SU-DHL-6 (cell line): ENCODE measurements at regions not wholly inside any gene's neighbourhood (a gene's known extent, or its start where the extent isn't known, plus 50 kb on each side); places are given as distances from the start of the nearest gene placed in this dataset.

Source experiments
- H2AFZ ChIP-seq: fragments of 200-600 bp; sonication (generic); 2 replicates; pipeline ENCODE4 v1.6.1; 2014; ENCODE audit warnings: low read depth, mild to moderate bottlenecking, moderate library complexity, mixed read lengths, antibody characterized with exemption, low read length; ENCODE audit not compliant: severe bottlenecking
- H3F3A ChIP-seq: fragments of 200-600 bp; shearing (Covaris generic); 2 replicates; pipeline ENCODE4 v1.6.0; 2016; ENCODE audit warnings: antibody characterized with exemption, mild to moderate bottlenecking; ENCODE audit not compliant: insufficient read depth
- H3K27ac ChIP-seq: fragments of 200-600 bp; sonication (generic); 2 replicates; pipeline ENCODE4 v1.5.1; 2016; ENCODE audit warnings: low read depth, mild to moderate bottlenecking, low read length, moderate library complexity, mixed read lengths
- H3K27me3 ChIP-seq: fragments of 200-600 bp; sonication (generic), shearing (Covaris generic); 2 replicates; pipeline ENCODE4 v1.6.0; 2014; ENCODE audit warnings: mild to moderate bottlenecking, low read length
- H3K36me3 ChIP-seq: fragments of 200-600 bp; sonication (generic); 2 replicates; pipeline ENCODE4 v1.6.1; 2014; ENCODE audit warnings: mild to moderate bottlenecking, low read length, mixed read lengths
- H3K4me2 ChIP-seq: fragments of 300-600, 200-600 bp; shearing (Covaris generic), sonication (generic); 2 replicates; pipeline ENCODE4 v1.6.0; 2014; ENCODE audit warnings: low read length, low read depth, mild to moderate bottlenecking; ENCODE audit not compliant: poor library complexity, severe bottlenecking
- H3K4me3 ChIP-seq: fragments of 200-600 bp; sonication (generic); 2 replicates; pipeline ENCODE4 v1.5.1; 2014; ENCODE audit warnings: antibody characterized with exemption, low read length, mild to moderate bottlenecking, mixed read lengths; ENCODE audit not compliant: insufficient read depth, poor library complexity, severe bottlenecking
- H3K79me2 ChIP-seq: fragments of 200-600 bp; sonication (generic); 2 replicates; pipeline ENCODE4 v1.6.1; 2014; ENCODE audit warnings: mild to moderate bottlenecking, low read length, moderate library complexity; ENCODE audit not compliant: insufficient read depth
- H3K9ac ChIP-seq: fragments of 200-600 bp; sonication (generic); 2 replicates; pipeline ENCODE4 v1.7.0; 2014; ENCODE audit warnings: mild to moderate bottlenecking, low read length
- H3K9me2 ChIP-seq: fragments of 200-600 bp; sonication (generic); replicated peaks from 2 replicates; pipeline ENCODE4 v1.6.1; 2014; ENCODE audit warnings: low read length; ENCODE audit not compliant: insufficient read depth
- H3K9me3 ChIP-seq: fragments of 200-600 bp; sonication (generic); 2 replicates; pipeline ENCODE4 v1.6.1; 2014; ENCODE audit warnings: low read length, mixed read lengths; ENCODE audit not compliant: insufficient read depth
- H4K20me1 ChIP-seq: fragments of 200-600 bp; sonication (generic); 2 replicates; pipeline ENCODE4 v1.6.1; 2014; ENCODE audit warnings: low read depth, mild to moderate bottlenecking, antibody characterized with exemption, low read length, moderate library complexity, mixed read lengths
- CTCF ChIP-seq: fragments of 200-600 bp; sonication (generic); IDR thresholded peaks from one replicate; pipeline ENCODE4 v1.5.1; 2017; ENCODE audit warnings: antibody characterized with exemption, mild to moderate bottlenecking, low read length, moderate library complexity; ENCODE audit not compliant: insufficient read depth, poor library complexity, severe bottlenecking
- EZH2phosphoT487 ChIP-seq: fragments of 200-600 bp; sonication (generic), shearing (Covaris generic); conservative IDR thresholded peaks from 2 replicates; pipeline ENCODE4 v1.6.1; 2018; ENCODE audit warnings: mild to moderate bottlenecking, antibody characterized with exemption, low read length, moderate library complexity, mixed read lengths

- no peaks in the 10 kb centered on the region for H4K20me1 ChIP-seq
- TF ChIP-seq EZH2phosphoT487 (no peak), CTCF (no peak)
- no peak overlapping the region for H2AFZ ChIP-seq
- H3K36me3 ChIP-seq, result no peaks in the 10 kb centered on the region
- no peaks in the 10 kb centered on the region for H3K27me3 ChIP-seq
- no peaks in the 10 kb centered on the region for H3K9me3 ChIP-seq
- no peaks in the 10 kb centered on the region for H3K9me2 ChIP-seq
- no peaks in the 10 kb centered on the region for H3K79me2 ChIP-seq
- H3K4me3 ChIP-seq, result no peak overlapping the region
- no peaks in the 10 kb centered on the region for H3F3A ChIP-seq
- H3K4me2 ChIP-seq, result no peak overlapping the region
- H3K9ac ChIP-seq, result no peak overlapping the region
- no peak overlapping the region for H3K27ac ChIP-seq
Measured at GRCh38 chr2:234676109-234676782, 179.4 kb upstream of the ARL4C start.

DNA sequence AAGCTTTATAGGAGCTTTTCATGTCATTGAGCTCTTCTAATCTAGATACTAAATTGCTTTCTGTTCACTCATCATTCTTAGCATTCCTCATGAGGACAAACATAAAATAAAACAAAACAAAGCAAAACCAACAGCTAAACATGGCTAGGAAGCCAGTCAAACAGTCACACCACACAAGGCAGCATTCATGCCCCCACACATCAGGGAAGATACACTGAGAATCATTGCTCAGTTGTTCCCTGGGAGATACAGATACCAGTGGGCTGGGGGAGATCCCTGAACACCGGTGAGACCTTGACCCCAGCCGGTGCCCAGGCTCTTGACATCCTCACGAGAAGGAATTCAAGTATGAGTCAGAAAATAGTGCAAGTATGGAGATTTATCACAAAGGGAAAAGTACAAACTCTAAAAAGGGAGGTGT, 177.9 kb upstream of the ARL4C start:
- Histone ChIP-seq H3K4me3 (no peak overlapping the region), H2AFZ (no peak overlapping the region), H3K36me3 (no peaks in the 10 kb centered on the region), H3K9me3 (no peaks in the 10 kb centered on the region), H3K27me3 (no peaks in the 10 kb centered on the region), H3K9ac (no peak overlapping the region), H3K9me2 (no peaks in the 10 kb centered on the region), H3F3A (no peaks in the 10 kb centered on the region), H3K79me2 (no peaks in the 10 kb centered on the region), H3K4me2 (no peak overlapping the region), H4K20me1 (no peaks in the 10 kb centered on the region), H3K27ac (no peak overlapping the region)
- no peak for TF ChIP-seq CTCF
- no peak for TF ChIP-seq EZH2phosphoT487

GRCh38 chr2:234673961-234674759, 177.3 kb upstream of the ARL4C start:
- no peak overlapping the region for H2AFZ ChIP-seq
- H3K4me3 ChIP-seq, result no peak overlapping the region
- no peaks in the 10 kb centered on the region for H3K9me2 ChIP-seq
- no peaks in the 10 kb centered on the region for H4K20me1 ChIP-seq
- no peaks in the 10 kb centered on the region for H3K9me3 ChIP-seq
- no peak overlapping the region for H3K27ac ChIP-seq
- no peaks in the 10 kb centered on the region for H3K79me2 ChIP-seq
- H3K36me3 ChIP-seq, result no peaks in the 10 kb centered on the region
- H3K9ac ChIP-seq, result no peak overlapping the region
- H3K27me3 ChIP-seq, result no peaks in the 10 kb centered on the region
- TF ChIP-seq CTCF (no peak), EZH2phosphoT487 (no peak)
- no peaks in the 10 kb centered on the region for H3F3A ChIP-seq
- no peak overlapping the region for H3K4me2 ChIP-seq
